Skeletal muscle cell (primary cell): ENCODE measurements at regions not wholly inside any gene's neighbourhood (a gene's known extent, or its start where the extent isn't known, plus 50 kb on each side); places are given as distances from the start of the nearest gene placed in this dataset.

Source experiments
- DNase-seq: peaks from one replicate; pipeline ENCODE4 v3.0.0-alpha.2; 2010; ENCODE audit warnings: low read depth
- H3K4me3 ChIP-seq: 2 replicates; pipeline ENCODE4 v1.5.1; 2011; ENCODE audit warnings: low read depth, mild to moderate bottlenecking, control low read depth, low read length, moderate library complexity

DNA sequence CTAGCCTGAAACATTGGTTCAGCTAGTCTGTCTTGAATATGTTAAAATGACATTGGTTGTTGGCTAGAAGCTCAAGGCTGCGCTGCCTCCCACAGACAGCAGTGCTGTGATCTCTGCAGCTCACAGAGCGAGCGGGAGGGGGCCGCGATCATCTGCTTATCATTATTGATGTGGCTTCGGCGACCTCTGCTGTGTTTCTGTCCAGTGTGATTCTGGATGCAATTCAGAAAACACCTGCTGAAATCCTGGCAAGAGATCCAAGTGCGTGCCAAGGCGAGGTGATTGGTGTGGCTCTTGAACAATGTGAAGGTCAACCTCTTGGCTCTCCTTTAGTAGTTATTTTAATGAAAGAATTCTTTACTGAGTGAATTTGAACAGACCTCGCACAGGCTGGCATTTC, 142.3 kb upstream of the SASH1 start:
- DNase-seq: no peak
- no peak overlapping the region for H3K4me3 ChIP-seq

DNA sequence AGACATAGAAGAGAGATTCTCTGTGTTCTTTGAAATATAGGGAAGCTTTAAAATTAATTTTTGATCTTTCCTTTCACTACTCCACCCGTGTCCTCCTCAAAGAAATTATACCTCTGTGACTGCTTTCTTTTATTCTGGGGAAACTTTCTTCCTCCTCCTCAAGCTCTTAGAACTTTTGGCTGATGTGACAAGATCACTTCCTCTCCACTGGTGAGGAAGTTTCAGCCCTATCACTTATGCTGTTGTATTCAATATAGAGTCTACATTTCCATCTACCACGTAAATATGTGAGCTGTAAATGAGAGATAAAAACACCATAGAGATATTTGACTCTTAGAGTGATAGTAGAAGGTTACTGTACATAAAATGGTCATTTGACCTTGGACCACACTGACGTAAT, 141.9 kb upstream of the SASH1 start:
- no peak for DNase-seq
- no peak overlapping the region for H3K4me3 ChIP-seq

DNA sequence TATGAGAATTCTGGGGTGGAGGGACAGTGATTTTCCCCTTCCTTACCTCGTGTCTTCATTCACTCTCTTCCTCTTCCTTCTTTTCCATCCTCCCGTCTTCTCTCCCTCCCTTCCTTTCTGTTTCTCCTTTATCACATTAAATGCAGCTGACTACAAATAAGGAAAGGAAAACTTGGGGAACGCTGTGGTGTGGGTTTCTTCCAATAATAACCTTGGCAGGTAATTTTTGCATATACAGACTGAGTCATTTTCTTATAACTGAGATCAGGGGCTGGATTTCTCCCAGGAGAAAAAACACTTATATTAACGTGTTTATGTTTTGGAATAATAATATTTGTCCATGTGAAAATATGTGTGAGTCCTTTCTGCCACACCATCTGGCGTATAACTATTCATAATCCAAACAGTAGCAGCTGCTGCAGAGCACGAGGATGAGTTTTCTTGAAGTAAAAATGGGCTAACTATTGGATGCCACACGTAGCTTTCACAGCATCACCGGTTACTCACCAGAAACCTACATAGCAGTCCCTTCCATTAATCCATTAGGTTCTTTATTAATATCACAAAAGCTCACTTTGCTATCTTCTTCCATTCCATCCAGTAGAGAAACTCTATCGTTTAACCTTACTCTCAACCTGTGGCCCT, 139.2 kb upstream of the SASH1 start:
- H3K4me3 ChIP-seq: no peak overlapping the region
- DNase-seq: peak; percentile 37

GRCh38 chr6:148203970-148204369, 138.7 kb upstream of the SASH1 start:
- H3K4me3 ChIP-seq: no peak overlapping the region
- DNase-seq: peak; percentile 73

GRCh38 chr6:148208298-148208697, 134.3 kb upstream of the SASH1 start:
- no peak overlapping the region for H3K4me3 ChIP-seq
- no peak for DNase-seq

DNA sequence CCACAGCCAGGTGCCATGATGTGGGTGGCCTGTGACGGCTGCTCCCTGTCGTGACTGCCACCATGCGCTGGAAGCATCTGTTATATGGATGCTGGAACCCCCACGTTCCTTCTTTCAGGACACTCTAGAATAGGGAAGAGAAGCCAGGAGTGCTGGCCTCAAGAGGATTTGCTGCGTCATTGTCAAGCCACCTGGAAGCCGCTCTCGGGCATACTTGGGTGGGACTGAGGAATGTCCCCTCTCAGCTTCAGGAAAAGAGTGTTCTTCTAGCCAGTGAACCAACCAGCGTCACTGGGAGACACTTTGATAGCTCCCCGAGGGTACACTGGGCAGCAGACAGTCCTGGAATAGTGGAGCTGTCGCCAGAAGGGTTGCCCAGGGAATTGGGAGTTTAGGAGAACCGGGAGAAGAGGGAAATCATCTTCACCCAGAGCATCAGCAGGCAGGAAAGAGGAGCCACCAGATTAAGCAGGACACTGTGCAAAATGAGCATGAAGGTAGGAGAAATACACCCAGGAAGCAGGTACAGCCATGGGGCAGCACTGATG, 130.8 kb upstream of the SASH1 start:
- no peak overlapping the region for H3K4me3 ChIP-seq
- DNase-seq: no peak

DNA sequence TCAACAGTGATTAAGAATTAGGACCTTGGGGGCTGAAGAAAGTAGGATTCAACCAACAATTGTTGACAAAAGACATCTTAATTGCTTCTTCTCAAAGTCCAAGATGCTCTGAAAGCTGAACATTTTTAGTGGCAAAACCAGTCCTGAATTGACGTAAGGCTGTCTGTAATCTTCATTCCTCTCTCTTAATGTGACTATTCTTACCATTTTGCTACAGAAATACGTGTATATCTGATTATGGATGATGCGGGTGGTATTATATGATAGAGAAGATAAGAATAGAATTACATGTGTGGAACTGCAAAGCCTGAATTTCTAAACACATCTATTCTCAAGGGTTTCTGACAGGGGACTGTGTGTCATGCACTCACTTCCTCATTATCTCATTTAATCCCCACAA, 130.3 kb upstream of the SASH1 start:
- DNase-seq: no peak
- H3K4me3 ChIP-seq: no peak overlapping the region

GRCh38 chr6:148213366-148213765, 129.3 kb upstream of the SASH1 start:
- no peak for DNase-seq

GRCh38 chr6:148214667-148215066, 128.0 kb upstream of the SASH1 start:
- DNase-seq: no peak

More at GRCh38 chr6:148213366-148213765, 129.3 kb upstream of the SASH1 start:
- H3K4me3 ChIP-seq: no peak overlapping the region

DNA sequence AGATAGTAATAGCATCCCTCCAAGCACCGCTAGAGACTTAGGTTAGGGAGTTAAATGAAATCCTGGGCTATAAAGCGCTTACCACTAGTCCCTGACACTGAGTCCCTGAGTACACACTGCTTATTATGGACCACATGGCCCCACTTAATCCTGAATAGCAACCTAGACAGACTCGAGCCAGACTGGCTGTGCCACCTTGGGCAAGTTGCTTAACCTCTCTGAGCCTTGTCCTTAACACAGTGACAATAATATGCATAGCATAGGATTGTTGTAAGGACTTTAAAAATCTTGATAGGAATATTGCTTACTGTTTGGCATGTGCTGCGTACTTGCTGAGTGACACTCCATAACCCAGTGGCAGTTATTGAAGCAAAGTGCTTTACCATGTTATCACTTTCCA, 125.6 kb upstream of the SASH1 start:
- no peak overlapping the region for H3K4me3 ChIP-seq
- DNase-seq: no peak

More at GRCh38 chr6:148214667-148215066, 128.0 kb upstream of the SASH1 start:
- H3K4me3 ChIP-seq: no peak overlapping the region

- H3K4me3 ChIP-seq: no peak overlapping the region
- DNase-seq: no peak
These were observed 124.7 kb upstream of the SASH1 start for GRCh38 chr6:148217921-148218320.

GRCh38 chr6:148218542-148219258, 123.9 kb upstream of the SASH1 start:
- no peak overlapping the region for H3K4me3 ChIP-seq
- no peak for DNase-seq

DNA sequence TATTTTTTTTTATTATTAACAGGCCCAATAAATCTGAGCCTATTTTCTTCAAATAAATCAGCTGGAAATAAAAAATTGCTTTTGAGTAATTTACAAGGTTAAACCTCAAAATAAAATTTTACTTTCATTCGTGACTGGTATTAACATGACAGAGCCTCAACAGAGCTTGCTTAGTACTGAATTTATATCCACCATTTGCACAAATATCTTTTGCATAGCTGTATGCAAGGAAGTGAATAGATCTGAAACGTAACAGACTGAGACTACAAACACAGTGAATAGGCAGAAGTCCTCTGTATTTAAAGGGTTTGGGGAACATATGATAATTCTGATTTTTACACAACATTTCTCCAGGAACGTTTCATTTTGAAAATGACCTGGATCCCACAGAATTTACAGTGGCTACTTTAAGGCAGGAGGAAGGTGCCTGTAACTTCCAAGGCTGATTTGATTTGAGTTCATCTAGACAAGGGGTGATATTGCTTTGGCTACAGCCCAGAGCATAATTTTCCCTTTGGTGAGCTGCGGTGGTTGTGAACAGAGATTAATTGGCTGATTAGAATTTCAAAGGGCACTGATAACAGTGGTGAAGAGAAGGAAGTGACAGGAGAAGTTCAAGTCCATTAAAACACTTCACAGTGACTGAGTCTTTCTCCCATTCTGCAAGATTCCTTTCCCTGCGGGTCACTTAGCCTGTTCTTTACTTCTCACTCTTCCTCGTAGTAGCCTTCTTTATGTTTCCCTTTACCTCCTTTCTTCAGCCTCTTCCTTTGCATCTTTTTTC, 121.2 kb upstream of the SASH1 start:
- DNase-seq: no peak
- no peak overlapping the region for H3K4me3 ChIP-seq

DNA sequence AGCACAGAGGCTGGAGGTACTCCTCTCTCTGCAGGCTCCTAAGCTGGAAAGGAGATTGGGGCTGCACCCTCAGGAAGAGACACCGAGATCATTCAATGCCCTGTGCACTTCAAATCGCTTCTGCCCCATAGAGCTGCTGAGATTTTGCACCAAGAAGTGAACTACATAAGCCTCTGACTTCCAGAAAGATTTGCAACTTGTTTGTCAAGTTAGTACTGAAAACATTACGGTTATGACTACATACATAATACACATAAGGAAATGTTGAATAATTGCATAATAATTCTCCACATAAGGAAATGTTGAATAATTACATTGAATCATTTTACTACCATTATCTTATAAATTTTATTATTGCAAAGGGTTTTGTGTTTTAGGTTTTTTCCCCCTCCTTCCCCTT, 120.3 kb upstream of the SASH1 start:
- H3K4me3 ChIP-seq: no peak overlapping the region
- no peak for DNase-seq

DNA sequence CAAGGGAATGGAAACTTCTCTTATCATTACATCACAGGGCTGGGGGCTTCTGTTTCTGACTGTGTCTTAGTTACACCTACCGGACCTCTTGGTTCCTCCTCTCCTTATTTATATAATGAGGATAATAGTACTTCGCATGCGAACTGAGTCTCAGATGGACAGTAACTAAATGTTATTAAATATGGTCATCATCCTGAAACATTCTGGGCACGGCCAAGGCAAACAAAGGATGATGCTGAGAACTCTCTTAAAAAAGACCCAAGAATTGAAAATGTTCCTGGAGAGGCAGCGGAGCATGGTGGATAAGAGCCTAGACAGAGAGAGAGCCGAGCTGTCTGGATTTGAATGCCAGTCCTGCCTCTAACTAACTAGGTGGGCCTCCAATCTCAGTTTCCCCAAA, 119.8 kb upstream of the SASH1 start:
- DNase-seq: no peak
- H3K4me3 ChIP-seq: no peak overlapping the region

DNA sequence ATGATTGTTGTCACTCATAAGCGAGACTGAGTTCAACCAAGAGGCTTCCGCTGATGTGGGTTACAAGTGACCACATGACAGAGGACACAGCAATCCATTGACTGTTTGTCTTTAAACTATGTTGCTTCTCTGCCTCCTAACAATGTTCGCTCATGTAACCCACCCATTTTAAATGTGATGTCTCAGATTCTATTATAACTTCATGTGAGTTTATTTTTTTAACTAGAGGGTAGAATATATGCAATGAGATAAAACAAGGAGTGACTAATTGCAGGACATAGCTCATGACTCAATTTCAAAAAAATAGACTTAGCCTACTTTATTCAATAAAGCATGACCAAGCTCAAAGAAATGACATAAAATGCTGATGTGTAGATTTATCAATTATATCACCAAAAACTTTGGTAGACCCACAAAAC, 119.2 kb upstream of the SASH1 start:
- no peak for DNase-seq

GRCh38 chr6:148225871-148226270, 116.8 kb upstream of the SASH1 start:
- no peak for DNase-seq
- no peak overlapping the region for H3K4me3 ChIP-seq

More for the DNA sequence above, 119.2 kb upstream of the SASH1 start:
- no peak overlapping the region for H3K4me3 ChIP-seq

DNA sequence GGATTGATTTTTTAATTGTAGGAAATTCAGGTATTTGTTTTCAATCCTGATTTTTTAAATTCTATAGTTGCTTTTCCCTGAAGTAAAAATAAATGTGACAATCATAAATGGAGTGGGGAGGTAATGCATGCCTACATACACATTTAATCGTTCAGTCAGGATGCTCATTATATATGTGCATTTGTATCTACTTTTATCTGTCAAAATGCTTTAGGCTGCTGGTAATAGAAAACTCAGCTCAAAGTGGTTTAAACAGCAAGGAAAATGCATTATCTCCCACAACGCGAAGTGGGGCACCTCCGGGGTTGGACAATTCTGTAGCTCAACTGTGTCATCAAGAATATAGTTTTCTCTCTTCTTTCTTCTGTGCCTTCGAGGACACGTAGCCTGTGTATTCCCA, 116.4 kb upstream of the SASH1 start:
- DNase-seq: no peak
- no peak overlapping the region for H3K4me3 ChIP-seq

- no peak overlapping the region for H3K4me3 ChIP-seq
- DNase-seq: no peak
These were observed 111.1 kb upstream of the SASH1 start for GRCh38 chr6:148231572-148231971.

- DNase-seq: no peak
- H3K4me3 ChIP-seq: no peak overlapping the region
These were observed 107.2 kb upstream of the SASH1 start for GRCh38 chr6:148235446-148235845.
